GM23338 (cell line): ENCODE measurements at regions not wholly inside any gene's neighbourhood (a gene's known extent, or its start where the extent isn't known, plus 50 kb on each side); places are given as distances from the start of the nearest gene placed in this dataset.

Source experiments
- CREB1 ChIP-seq: fragments of 250-450 bp; sonication (Bioruptor Pico); IDR thresholded peaks from 2 replicates; pipeline ENCODE4 v1.5.0; 2020; ENCODE audit warnings: low read depth, mild to moderate bottlenecking, moderate library complexity
- EZH2 ChIP-seq: fragments of 200-600 bp; sonication (generic); IDR thresholded peaks from one replicate; pipeline ENCODE4 v1.8.0; 2017; ENCODE audit warnings: antibody characterized with exemption, mild to moderate bottlenecking, low read depth; ENCODE audit not compliant: unreplicated experiment
- POLR2AphosphoS5 ChIP-seq: IDR thresholded peaks from 2 replicates; pipeline ENCODE4 v1.6.1; 2016; ENCODE audit warnings: antibody characterized with exemption, low read depth
- TF ChIP-seq, protein P1 (sequence below), 2 experiments: fragments of 200-600 bp in 1 of 2; sonication (generic) in 1 of 2; conservative IDR thresholded peaks; 2 replicates each; pipeline versions ENCODE4 v1.5.1 to v1.6.1; 2016 to 2017; ENCODE audit warnings: antibody characterized with exemption in 2 of 2, low read depth in 2 of 2, mild to moderate bottlenecking in 2 of 2, moderate library complexity in 1 of 2

GRCh38 chr2:123015186-123015585 is 1009.9 kb upstream of the CNTNAP5 start:
- TF ChIP-seq CREB1 (CRISPR knock-in tag), result no peak
- TF ChIP-seq EZH2, result no peak
- TF ChIP-seq, protein P1, sequence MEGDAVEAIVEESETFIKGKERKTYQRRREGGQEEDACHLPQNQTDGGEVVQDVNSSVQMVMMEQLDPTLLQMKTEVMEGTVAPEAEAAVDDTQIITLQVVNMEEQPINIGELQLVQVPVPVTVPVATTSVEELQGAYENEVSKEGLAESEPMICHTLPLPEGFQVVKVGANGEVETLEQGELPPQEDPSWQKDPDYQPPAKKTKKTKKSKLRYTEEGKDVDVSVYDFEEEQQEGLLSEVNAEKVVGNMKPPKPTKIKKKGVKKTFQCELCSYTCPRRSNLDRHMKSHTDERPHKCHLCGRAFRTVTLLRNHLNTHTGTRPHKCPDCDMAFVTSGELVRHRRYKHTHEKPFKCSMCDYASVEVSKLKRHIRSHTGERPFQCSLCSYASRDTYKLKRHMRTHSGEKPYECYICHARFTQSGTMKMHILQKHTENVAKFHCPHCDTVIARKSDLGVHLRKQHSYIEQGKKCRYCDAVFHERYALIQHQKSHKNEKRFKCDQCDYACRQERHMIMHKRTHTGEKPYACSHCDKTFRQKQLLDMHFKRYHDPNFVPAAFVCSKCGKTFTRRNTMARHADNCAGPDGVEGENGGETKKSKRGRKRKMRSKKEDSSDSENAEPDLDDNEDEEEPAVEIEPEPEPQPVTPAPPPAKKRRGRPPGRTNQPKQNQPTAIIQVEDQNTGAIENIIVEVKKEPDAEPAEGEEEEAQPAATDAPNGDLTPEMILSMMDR (conservative IDR thresholded peaks at IDR 0.05; ENCODE audit: low read depth in 2 of 2), result no peak
- no peak for TF ChIP-seq POLR2AphosphoS5
